ENCODE measurements at regions not wholly inside any gene's neighbourhood (a gene's known extent, or its start where the extent isn't known, plus 50 kb on each side); places are given as distances from the start of the nearest gene placed in this dataset.

DNA sequence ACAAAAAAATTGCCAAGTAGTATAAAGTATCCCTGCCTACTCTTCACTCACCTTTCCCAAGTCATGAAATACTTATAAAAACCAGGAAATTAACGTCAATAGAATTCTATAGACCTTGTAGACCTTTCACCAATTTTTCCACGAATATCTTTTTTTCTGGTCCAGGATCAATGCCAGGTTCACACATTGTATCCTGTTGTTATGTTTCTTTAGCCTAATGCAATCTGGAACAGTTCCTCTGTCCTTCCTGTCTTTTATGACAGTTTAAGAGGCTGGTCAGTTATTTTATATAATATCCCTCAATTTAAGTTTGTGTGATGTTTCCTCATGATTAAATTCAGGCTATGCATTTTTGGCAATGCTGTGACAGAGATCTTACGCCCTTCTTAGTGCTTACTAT, 63.2 kb upstream of the MAGI1 start:
- H3K9me3 Mint-ChIP-seq (ENCODE audit: unreplicated experiment) = no peaks in the 10 kb centered on the region
- H3K27ac Mint-ChIP-seq (ENCODE audit: unreplicated experiment) = no peak overlapping the region
- peaks cover 12% of the 10 kb centered on the region for H3K4me1 Mint-ChIP-seq (ENCODE audit: unreplicated experiment)
- no peaks in the 10 kb centered on the region for H3K27me3 Mint-ChIP-seq (ENCODE audit: unreplicated experiment)
- DNase-seq (ENCODE audit: extremely low spot score, unreplicated experiment) = no peak
- no peak overlapping the region for H3K4me3 Mint-ChIP-seq (ENCODE audit: unreplicated experiment)
- TF ChIP-seq, protein P1, sequence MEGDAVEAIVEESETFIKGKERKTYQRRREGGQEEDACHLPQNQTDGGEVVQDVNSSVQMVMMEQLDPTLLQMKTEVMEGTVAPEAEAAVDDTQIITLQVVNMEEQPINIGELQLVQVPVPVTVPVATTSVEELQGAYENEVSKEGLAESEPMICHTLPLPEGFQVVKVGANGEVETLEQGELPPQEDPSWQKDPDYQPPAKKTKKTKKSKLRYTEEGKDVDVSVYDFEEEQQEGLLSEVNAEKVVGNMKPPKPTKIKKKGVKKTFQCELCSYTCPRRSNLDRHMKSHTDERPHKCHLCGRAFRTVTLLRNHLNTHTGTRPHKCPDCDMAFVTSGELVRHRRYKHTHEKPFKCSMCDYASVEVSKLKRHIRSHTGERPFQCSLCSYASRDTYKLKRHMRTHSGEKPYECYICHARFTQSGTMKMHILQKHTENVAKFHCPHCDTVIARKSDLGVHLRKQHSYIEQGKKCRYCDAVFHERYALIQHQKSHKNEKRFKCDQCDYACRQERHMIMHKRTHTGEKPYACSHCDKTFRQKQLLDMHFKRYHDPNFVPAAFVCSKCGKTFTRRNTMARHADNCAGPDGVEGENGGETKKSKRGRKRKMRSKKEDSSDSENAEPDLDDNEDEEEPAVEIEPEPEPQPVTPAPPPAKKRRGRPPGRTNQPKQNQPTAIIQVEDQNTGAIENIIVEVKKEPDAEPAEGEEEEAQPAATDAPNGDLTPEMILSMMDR (IDR thresholded peaks at IDR 0.05) = no peak
- H3K36me3 Mint-ChIP-seq (ENCODE audit: unreplicated experiment) = no peaks in the 10 kb centered on the region

DNA sequence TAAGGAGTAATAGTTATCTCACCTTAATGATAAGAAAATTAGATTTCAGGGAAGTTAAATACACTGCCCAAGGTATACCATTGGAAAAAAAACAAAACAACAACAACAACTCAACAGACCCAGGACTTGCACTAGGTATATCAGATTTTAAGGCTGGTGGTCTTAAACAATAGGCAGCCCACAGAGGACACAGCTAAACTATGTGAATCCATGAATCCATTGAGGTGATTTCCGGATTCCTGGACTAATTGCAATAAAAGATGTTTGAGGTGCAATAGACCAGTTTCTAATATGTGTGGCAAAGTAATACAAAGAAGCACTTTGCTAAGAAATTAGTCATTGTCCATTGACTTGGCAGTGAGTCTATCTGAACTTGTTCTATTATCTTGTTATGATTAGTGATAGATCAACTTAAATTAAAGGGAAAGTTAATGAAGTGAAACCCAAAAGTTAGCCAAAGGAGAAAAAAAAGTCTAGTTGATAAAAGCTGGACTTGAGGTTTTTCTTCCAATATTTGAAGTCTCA, 60.9 kb upstream of the MAGI1 start:
- no peak for DNase-seq (ENCODE audit: extremely low spot score, unreplicated experiment)
- no peak overlapping the region for H3K4me3 Mint-ChIP-seq (ENCODE audit: unreplicated experiment)
- no peak overlapping the region for H3K27ac Mint-ChIP-seq (ENCODE audit: unreplicated experiment)
- H3K4me1 Mint-ChIP-seq (ENCODE audit: unreplicated experiment) = peaks cover 10% of the 10 kb centered on the region
- no peaks in the 10 kb centered on the region for H3K36me3 Mint-ChIP-seq (ENCODE audit: unreplicated experiment)
- peaks cover 12% of the 10 kb centered on the region for H3K9me3 Mint-ChIP-seq (ENCODE audit: unreplicated experiment)
- TF ChIP-seq, protein P1 (IDR thresholded peaks at IDR 0.05) = no peak
- H3K27me3 Mint-ChIP-seq (ENCODE audit: unreplicated experiment) = no peaks in the 10 kb centered on the region

DNA sequence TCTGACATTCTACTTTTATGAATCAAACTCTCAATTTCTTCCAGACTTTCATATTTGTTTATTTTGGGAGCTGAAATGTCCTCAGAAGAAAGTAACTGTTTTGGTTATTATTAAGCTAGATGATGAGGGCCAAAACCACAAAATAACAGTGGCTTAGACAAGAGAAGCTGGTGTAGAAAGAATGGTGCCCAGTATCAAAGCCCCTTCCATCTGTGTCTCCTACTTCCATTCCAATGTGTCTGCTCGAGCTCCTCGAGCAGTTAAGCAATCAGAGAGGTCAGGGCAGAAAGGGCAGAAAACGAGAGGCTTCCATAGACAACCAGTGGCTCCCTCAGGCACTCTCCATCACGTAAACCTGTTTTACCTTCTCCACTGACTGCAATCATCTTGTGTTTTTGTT, 59.7 kb upstream of the MAGI1 start:
- H3K4me1 Mint-ChIP-seq (ENCODE audit: unreplicated experiment) = peaks cover 10% of the 10 kb centered on the region
- TF ChIP-seq, protein P1 (IDR thresholded peaks at IDR 0.05) = no peak
- no peaks in the 10 kb centered on the region for H3K36me3 Mint-ChIP-seq (ENCODE audit: unreplicated experiment)
- H3K4me3 Mint-ChIP-seq (ENCODE audit: unreplicated experiment) = no peak overlapping the region
- no peaks in the 10 kb centered on the region for H3K27me3 Mint-ChIP-seq (ENCODE audit: unreplicated experiment)
- no peak for DNase-seq (ENCODE audit: extremely low spot score, unreplicated experiment)
- no peak overlapping the region for H3K27ac Mint-ChIP-seq (ENCODE audit: unreplicated experiment)
- H3K9me3 Mint-ChIP-seq (ENCODE audit: unreplicated experiment) = peaks cover 12% of the 10 kb centered on the region

DNA sequence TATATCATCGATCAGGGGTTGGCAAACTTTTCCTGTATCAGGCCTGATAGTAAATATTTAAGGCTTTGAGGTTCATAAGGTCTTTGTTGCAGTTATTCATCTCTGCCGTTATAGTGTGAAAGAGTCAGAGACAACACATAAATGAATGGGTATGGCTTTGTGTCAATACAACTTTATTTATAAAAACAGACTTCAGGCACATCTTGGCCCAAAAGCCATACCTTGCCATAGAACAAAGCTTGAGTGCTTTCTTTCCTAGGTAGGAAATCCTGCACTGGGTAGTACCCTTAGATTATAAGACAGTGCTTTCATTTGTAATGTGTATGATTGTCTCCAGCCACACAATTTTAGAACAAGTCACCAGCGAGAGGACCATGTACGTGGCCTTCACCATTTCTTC, 58.9 kb upstream of the MAGI1 start:
- no peak overlapping the region for H3K4me3 Mint-ChIP-seq (ENCODE audit: unreplicated experiment)
- TF ChIP-seq, protein P1 (IDR thresholded peaks at IDR 0.05) = no peak
- no peak overlapping the region for H3K27ac Mint-ChIP-seq (ENCODE audit: unreplicated experiment)
- no peak for DNase-seq (ENCODE audit: extremely low spot score, unreplicated experiment)
- peaks cover 12% of the 10 kb centered on the region for H3K9me3 Mint-ChIP-seq (ENCODE audit: unreplicated experiment)
- H3K27me3 Mint-ChIP-seq (ENCODE audit: unreplicated experiment) = no peaks in the 10 kb centered on the region
- H3K36me3 Mint-ChIP-seq (ENCODE audit: unreplicated experiment) = no peaks in the 10 kb centered on the region
- peaks cover 10% of the 10 kb centered on the region for H3K4me1 Mint-ChIP-seq (ENCODE audit: unreplicated experiment)

DNA sequence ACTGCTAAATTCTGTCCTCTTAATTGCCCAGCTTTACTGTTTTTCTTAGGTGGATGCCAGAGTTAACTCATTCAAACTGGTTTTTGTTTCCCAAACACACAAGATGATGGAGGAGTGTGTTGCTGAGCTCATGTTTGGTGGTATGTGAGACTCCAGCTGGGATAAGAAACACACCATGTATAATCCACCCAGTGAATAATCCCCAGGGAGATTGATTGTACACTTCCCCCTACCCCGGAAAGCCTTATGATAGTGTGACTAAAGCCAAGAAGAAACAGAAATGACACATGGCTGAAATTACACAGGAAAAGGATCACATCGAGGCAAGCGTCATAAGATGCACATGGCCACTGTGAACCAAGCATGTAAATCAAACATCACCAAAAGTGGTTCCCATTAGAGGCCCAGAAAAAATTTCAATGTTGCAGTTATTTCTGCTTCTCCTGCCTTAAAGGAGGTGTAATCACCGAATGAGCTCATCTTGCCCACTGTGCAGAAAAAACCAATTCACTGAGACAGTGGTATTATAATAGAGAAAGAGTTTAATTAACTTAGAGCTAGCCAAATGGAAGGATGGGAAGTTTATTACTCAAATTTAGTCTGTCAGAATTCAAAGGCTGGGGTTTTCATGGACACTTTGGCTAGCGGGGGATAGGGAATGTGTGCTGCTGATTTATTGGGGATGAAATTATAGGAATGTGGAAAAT, 56.7 kb upstream of the MAGI1 start:
- H3K4me1 Mint-ChIP-seq (ENCODE audit: unreplicated experiment) = peaks cover 10% of the 10 kb centered on the region
- TF ChIP-seq, protein P1 (IDR thresholded peaks at IDR 0.05) = no peak
- no peak for DNase-seq (ENCODE audit: extremely low spot score, unreplicated experiment)
- no peak overlapping the region for H3K4me3 Mint-ChIP-seq (ENCODE audit: unreplicated experiment)
- H3K9me3 Mint-ChIP-seq (ENCODE audit: unreplicated experiment) = peaks cover 12% of the 10 kb centered on the region
- no peak overlapping the region for H3K27ac Mint-ChIP-seq (ENCODE audit: unreplicated experiment)
- H3K27me3 Mint-ChIP-seq (ENCODE audit: unreplicated experiment) = no peaks in the 10 kb centered on the region
- H3K36me3 Mint-ChIP-seq (ENCODE audit: unreplicated experiment) = no peaks in the 10 kb centered on the region

Data from osteocyte (in vitro differentiated cells).